K562 (cell line): ENCODE measurements at regions not wholly inside any gene's neighbourhood (a gene's known extent, or its start where the extent isn't known, plus 50 kb on each side); places are given as distances from the start of the nearest gene placed in this dataset.

ENCODE experiments used
- ATAC-seq: fragments of 200-7000 bp; cut with Tn5 transposase; 3 replicates; pipeline ENCODE4 v1.9.1; 2020; ENCODE audit warnings: moderate library complexity
- BruUV-seq: library from RNA; stranded (reverse); fragments of 400-500 nt; replicated peaks from 2 replicates; lab custom pipeline; 2021; lab: Mats Ljungman, UMichigan
- CTCF ChIA-PET: fragments of 300-600 bp; formaldehyde crosslinking; extraction: SDS; loops from one replicate; lab custom pipeline; 2021; ENCODE audit warnings: low intra/inter-chr PET ratio; lab: Yijun Ruan, JAX
- POLR2A ChIA-PET: fragments of 300-600, 350-650 bp; sonication (Branson Sonifier 250); formaldehyde crosslinking; extraction: SDS; loops from one replicate; lab custom pipeline; 2021; ENCODE audit warnings: antibody characterized with exemption, inconsistent platforms; lab: Yijun Ruan, JAX
- DNase-seq, 4 experiments: peaks; one replicate each; pipeline versions ENCODE4 v3.0.0 to v3.0.0-alpha.2; 2011 to 2018; ENCODE audit warnings: low spot score in 3 of 4, mixed read lengths in 3 of 4; ENCODE audit errors: extremely low read depth in 1 of 4
- FAIRE-seq: peaks from 2 replicates; lab custom pipeline; 2011; peaks lifted over from hg19 to GRCh38; lab: Jason Lieb, UNC
- H2AFZ ChIP-seq: 2 replicates; pipeline ENCODE4 v1.6.0; 2011; ENCODE audit warnings: low read depth, low read length, control low read depth, inconsistent platforms
- H3K27ac ChIP-seq: fragments of 200-600 bp; 3 replicates; pipeline ENCODE4 v1.8.0; 2011; ENCODE audit warnings: low read depth, mild to moderate bottlenecking, control low read depth, inconsistent platforms, low read length, moderate library complexity, mixed read lengths; ENCODE audit errors: extremely low read depth
- H3K27me3 ChIP-seq, 2 experiments: fragments of 300-600 bp in 1 of 2; 2 replicates in 1 of 2; 3 replicates in 1 of 2; pipeline versions ENCODE4 v1.6.0 to v1.8.0; 2011; ENCODE audit warnings: inconsistent platforms in 2 of 2, low read length in 2 of 2, mild to moderate bottlenecking in 1 of 2, mixed read lengths in 1 of 2, moderate library complexity in 1 of 2; ENCODE audit not compliant: control insufficient read depth in 2 of 2, insufficient read depth in 2 of 2
- H3K36me3 ChIP-seq: fragments of 300-600 bp; 3 replicates; pipeline ENCODE4 v1.8.0; 2011; ENCODE audit warnings: mild to moderate bottlenecking, low read length, inconsistent platforms; ENCODE audit not compliant: control insufficient read depth, insufficient read depth
- H3K4me1 ChIP-seq, 2 experiments: fragments of 200-600 bp in 1 of 2; replicated peaks in 1 of 2; 2 replicates in 1 of 2; 3 replicates in 1 of 2; pipeline versions ENCODE4 v1.5.1 to v1.8.0; 2011; ENCODE audit warnings: inconsistent platforms in 2 of 2, low read length in 2 of 2, mild to moderate bottlenecking in 1 of 2, mixed read lengths in 1 of 2, moderate library complexity in 1 of 2; ENCODE audit not compliant: control insufficient read depth in 2 of 2, insufficient read depth in 2 of 2
- H3K4me2 ChIP-seq: 2 replicates; pipeline ENCODE4 v1.6.1; 2011; ENCODE audit warnings: low read length, control low read depth, inconsistent platforms, mixed read lengths; ENCODE audit not compliant: insufficient read depth
- H3K4me3 ChIP-seq: fragments of 200-600 bp; sonication (generic), shearing (Covaris generic); 2 replicates; pipeline ENCODE4 v1.5.1; 2016; ENCODE audit warnings: control low read depth, inconsistent platforms
- H3K79me2 ChIP-seq: fragments of 200-600 bp; 3 replicates; pipeline ENCODE4 v1.8.0; 2011; ENCODE audit warnings: low read length, inconsistent platforms; ENCODE audit not compliant: control insufficient read depth, insufficient read depth
- H3K9ac ChIP-seq, 2 experiments: 2 replicates each; pipeline versions ENCODE4 v1.6.0 to v1.6.1; 2011; ENCODE audit warnings: low read depth in 2 of 2, low read length in 2 of 2, control low read depth in 1 of 2, inconsistent platforms in 1 of 2, mild to moderate bottlenecking in 1 of 2, mixed read lengths in 1 of 2; ENCODE audit not compliant: insufficient read depth in 1 of 2
- H3K9me1 ChIP-seq: one replicate; pipeline ENCODE4 v1.6.0; 2011; ENCODE audit warnings: inconsistent platforms, mild to moderate bottlenecking, low read length, moderate library complexity; ENCODE audit not compliant: control insufficient read depth, insufficient read depth
- H3K9me3 ChIP-seq: replicated peaks from 2 replicates; pipeline ENCODE4 v1.5.1; 2011; ENCODE audit warnings: low read depth, low read length, inconsistent platforms; ENCODE audit not compliant: control insufficient read depth, insufficient read depth
- H4K20me1 ChIP-seq: replicated peaks from 2 replicates; pipeline ENCODE4 v1.6.1; 2011; ENCODE audit warnings: low read length, inconsistent platforms, mixed read lengths; ENCODE audit not compliant: control insufficient read depth, insufficient read depth
- GABPA ChIP-seq: fragments of 200-800 bp; sonication (Bioruptor generic); conservative IDR thresholded peaks from 2 replicates; pipeline ENCODE4 v1.6.1; 2016; ENCODE audit warnings: low read depth, missing genetic modification characterization, missing compliant biosample characterization
- GTF3C2 ChIP-seq: IDR thresholded peaks from 3 replicates; pipeline ENCODE4 v1.6.1; 2011; ENCODE audit warnings: borderline replicate concordance, mild to moderate bottlenecking, moderate library complexity; ENCODE audit not compliant: insufficient read length; ENCODE audit errors: extremely low read depth
- MAX ChIP-seq: sonication (generic); formaldehyde crosslinking; IDR thresholded peaks from 2 replicates; pipeline ENCODE4 v1.9.0; 2022; ENCODE audit warnings: mild to moderate bottlenecking, missing genetic modification reagents
- MAZ ChIP-seq, 2 experiments: fragments of 450-650 bp in 1 of 2; sonication (generic) in 1 of 2; formaldehyde crosslinking; IDR thresholded peaks in 1 of 2; conservative IDR thresholded peaks in 1 of 2; 2 replicates each; pipeline versions ENCODE4 v1.4.0 to v1.5.0; 2020; ENCODE audit warnings: mild to moderate bottlenecking in 1 of 2, missing genetic modification reagents in 1 of 2
- MNT ChIP-seq, 2 experiments: fragments of 450-650 bp; conservative IDR thresholded peaks; 2 replicates each; pipeline ENCODE4 v1.6.1; 2017; ENCODE audit warnings: mild to moderate bottlenecking in 2 of 2, moderate library complexity in 2 of 2
- NFATC3 ChIP-seq: fragments of 450-650 bp; IDR thresholded peaks from 2 replicates; pipeline ENCODE4 v1.6.1; 2017; ENCODE audit warnings: mild to moderate bottlenecking
- SAFB2 ChIP-seq: fragments of 200-400 bp; formaldehyde crosslinking; IDR thresholded peaks from 2 replicates; pipeline ENCODE4 v1.6.1; 2018; ENCODE audit warnings: borderline replicate concordance, low read length, low read depth, moderate library complexity; ENCODE audit not compliant: severe bottlenecking
- SPI1 ChIP-seq: IDR thresholded peaks from 2 replicates; pipeline ENCODE4 v1.6.1; 2011; ENCODE audit warnings: low read depth, low read length, control low read depth, borderline replicate concordance
- U2AF1 ChIP-seq: fragments of 200-400 bp; formaldehyde crosslinking; optimal IDR thresholded peaks from 2 replicates; pipeline ENCODE3; 2017; ENCODE audit warnings: mild to moderate bottlenecking, low read depth, low read length, moderate library complexity
- ZNF512 ChIP-seq: IDR thresholded peaks from 2 replicates; pipeline ENCODE4 v1.6.1; 2016; ENCODE audit warnings: missing genetic modification characterization, missing compliant biosample characterization
- WGBS: fragments of 100-300 bp; shearing (Covaris generic); methylation state at CpG from one replicate; pipeline ENCODE4 v1.1.6; 2016; ENCODE audit warnings: low coverage, mixed read lengths; ENCODE audit not compliant: insufficient coverage; ENCODE audit errors: missing lambda C conversion rate; 5-methylcytosine and 5-hydroxymethylcytosine counted together
- in situ Hi-C: fragments of 300-500 bp; cut with MboI; formaldehyde crosslinking; loops from 4 replicates; pipeline ENCODE4 v1.15.0; 2018; ENCODE audit warnings: inconsistent platforms, mixed read lengths
- intact Hi-C: fragments of 100-400 bp; cut with micrococcal nuclease; formaldehyde crosslinking; loops from 2 replicates; pipeline ENCODE4 v1.14.2; 2022

GRCh38 chr17:27945953-27946352, 52.8 kb upstream of the LYRM9 start (continued):
- TF ChIP-seq U2AF1: no peak
- no peak for TF ChIP-seq NFATC3
- no peak for TF ChIP-seq GTF3C2

- Histone ChIP-seq H3K4me2 (no peak overlapping the region), H3K79me2 (no peaks in the 10 kb centered on the region), H3K36me3 (no peaks in the 10 kb centered on the region), H2AFZ (no peak overlapping the region), H3K9me3 (no peaks in the 10 kb centered on the region), H3K4me1 (peaks cover 0 to 4% of the 10 kb centered on the region in 2 experiments; a peak in 2 of 5 replicates), H3K4me3 (no peak overlapping the region), H3K9ac (no peak overlapping the region), H3K9me1 (no peaks in the 10 kb centered on the region), H3K27me3 (no peaks in the 10 kb centered on the region), H4K20me1 (no peaks in the 10 kb centered on the region), H3K27ac (no peak overlapping the region)
- no TSS peak for BruUV-seq
- ATAC-seq (no peak), FAIRE-seq (no peak), DNase-seq (no peak)
- ChIA-PET POLR2A (interaction anchor here (0.8 kb wide), 1 partner anchor 15 kb away, joined by 4 read pairs; no protein-coding TSS in a partner anchor), CTCF (no interaction called here)
- in situ Hi-C loops: no loop called here
- intact Hi-C loops: no loop called here
- 30% methylated on average over 2 of the region's 2 CpGs for WGBS
- TF ChIP-seq MAZ (CRISPR knock-in tag; conservative IDR thresholded peaks at IDR 0.05 in 1 of 2, IDR thresholded peaks at IDR 0.05 in 1 of 2): no peak
- no peak for TF ChIP-seq ZNF512 (tag)
- TF ChIP-seq MNT (conservative IDR thresholded peaks at IDR 0.05): no peak
- peak; percentile 85 for TF ChIP-seq SPI1
- TF ChIP-seq SAFB2: no peak
- no peak for TF ChIP-seq MAX
- no peak for TF ChIP-seq GABPA
Measured at GRCh38 chr17:27946513-27946912, 53.3 kb upstream of the LYRM9 start.
